ENCODE measurements at regions not wholly inside any gene's neighbourhood (a gene's known extent, or its start where the extent isn't known, plus 50 kb on each side); places are given as distances from the start of the nearest gene placed in this dataset.

- Histone ChIP-seq H3F3A (ENCODE audit: insufficient read depth) (no peaks in the 10 kb centered on the region), H3K9me2 (ENCODE audit: insufficient read depth) (no peaks in the 10 kb centered on the region), H3K4me2 (ENCODE audit: unreplicated experiment) (no peak overlapping the region), H3K4me3 (no peak overlapping the region), H2AFZ (no peak overlapping the region), H3K4me1 (ENCODE audit: insufficient read depth) (no peaks in the 10 kb centered on the region), H4K20me1 (ENCODE audit: insufficient read depth) (no peaks in the 10 kb centered on the region), H3K27ac (no peak overlapping the region), H3K9me3 (ENCODE audit: low read depth) (no peaks in the 10 kb centered on the region), H3K36me3 (ENCODE audit: low read depth) (no peaks in the 10 kb centered on the region), H3K27me3 (replicated peaks; ENCODE audit: insufficient read depth) (no peaks in the 10 kb centered on the region), H3K79me2 (ENCODE audit: insufficient read depth) (no peaks in the 10 kb centered on the region), H3K9ac (no peak overlapping the region)
- 25 to 29% methylated on average over 3 of the region's 3 CpGs for WGBS, 2 experiments (ENCODE audit: low coverage in 1 of 2, low lambda C conversion rate in 2 of 2, missing lambda C conversion rate in 2 of 2)
- no peak for TF ChIP-seq EZH2phosphoT487 (IDR thresholded peaks at IDR 0.05; ENCODE audit: insufficient read depth, low read depth)
- no peak for TF ChIP-seq EZH2 (IDR thresholded peaks at IDR 0.05; ENCODE audit: insufficient read depth, poor library complexity, severe bottlenecking)
- in situ Hi-C loops (cut with MboI): no loop called here
- DNase-seq: no peak
These were observed 236.9 kb downstream of the QKI start for GRCh38 chr6:163651426-163651825.

GRCh38 chr6:163648868-163649267, 234.3 kb downstream of the QKI start:
- TF ChIP-seq EZH2phosphoT487 (IDR thresholded peaks at IDR 0.05; ENCODE audit: insufficient read depth, low read depth) (no peak), EZH2 (IDR thresholded peaks at IDR 0.05; ENCODE audit: insufficient read depth, poor library complexity, severe bottlenecking) (no peak)
- Histone ChIP-seq H4K20me1 (ENCODE audit: insufficient read depth) (no peaks in the 10 kb centered on the region), H3K27ac (no peak overlapping the region), H3K27me3 (replicated peaks; ENCODE audit: insufficient read depth) (no peaks in the 10 kb centered on the region), H3K9me2 (ENCODE audit: insufficient read depth) (no peaks in the 10 kb centered on the region), H3K4me2 (ENCODE audit: unreplicated experiment) (no peak overlapping the region), H3K79me2 (ENCODE audit: insufficient read depth) (no peaks in the 10 kb centered on the region), H2AFZ (no peak overlapping the region), H3K4me1 (ENCODE audit: insufficient read depth) (no peaks in the 10 kb centered on the region), H3K9me3 (ENCODE audit: low read depth) (no peaks in the 10 kb centered on the region), H3K36me3 (ENCODE audit: low read depth) (no peaks in the 10 kb centered on the region), H3K9ac (no peak overlapping the region), H3K4me3 (no peak overlapping the region), H3F3A (ENCODE audit: insufficient read depth) (no peaks in the 10 kb centered on the region)
- in situ Hi-C loops (cut with MboI): no loop called here
- DNase-seq: no peak
- WGBS, 2 experiments (ENCODE audit: low coverage in 1 of 2, low lambda C conversion rate in 2 of 2, missing lambda C conversion rate in 2 of 2): 79 to 80% methylated on average over 8 of the region's 8 CpGs

GRCh38 chr6:163647624-163648023, 233.1 kb downstream of the QKI start:
- DNase-seq: no peak
- Histone ChIP-seq H3K36me3 (ENCODE audit: low read depth) (no peaks in the 10 kb centered on the region), H3F3A (ENCODE audit: insufficient read depth) (no peaks in the 10 kb centered on the region), H3K9ac (no peak overlapping the region), H3K9me2 (ENCODE audit: insufficient read depth) (no peaks in the 10 kb centered on the region), H2AFZ (no peak overlapping the region), H3K4me3 (no peak overlapping the region), H3K27me3 (replicated peaks; ENCODE audit: insufficient read depth) (no peaks in the 10 kb centered on the region), H4K20me1 (ENCODE audit: insufficient read depth) (no peaks in the 10 kb centered on the region), H3K4me2 (ENCODE audit: unreplicated experiment) (no peak overlapping the region), H3K27ac (no peak overlapping the region), H3K79me2 (ENCODE audit: insufficient read depth) (no peaks in the 10 kb centered on the region), H3K9me3 (ENCODE audit: low read depth) (no peaks in the 10 kb centered on the region), H3K4me1 (ENCODE audit: insufficient read depth) (no peaks in the 10 kb centered on the region)
- TF ChIP-seq EZH2 (IDR thresholded peaks at IDR 0.05; ENCODE audit: insufficient read depth, poor library complexity, severe bottlenecking) (no peak), EZH2phosphoT487 (IDR thresholded peaks at IDR 0.05; ENCODE audit: insufficient read depth, low read depth) (no peak)
- 80 to 83% methylated on average over 8 of the region's 8 CpGs for WGBS, 2 experiments (ENCODE audit: low coverage in 1 of 2, low lambda C conversion rate in 2 of 2, missing lambda C conversion rate in 2 of 2)
- in situ Hi-C loops (cut with MboI): no loop called here

GRCh38 chr6:163646866-163647265, 232.3 kb downstream of the QKI start:
- H3K4me2 ChIP-seq (ENCODE audit: unreplicated experiment): no peak overlapping the region
- H2AFZ ChIP-seq: no peak overlapping the region
- H3K9ac ChIP-seq: no peak overlapping the region
- H4K20me1 ChIP-seq (ENCODE audit: insufficient read depth): no peaks in the 10 kb centered on the region
- no peak for DNase-seq
- in situ Hi-C loops (cut with MboI): no loop called here
- no peaks in the 10 kb centered on the region for H3K9me3 ChIP-seq (ENCODE audit: low read depth)
- no peak overlapping the region for H3K27ac ChIP-seq
- TF ChIP-seq EZH2 (IDR thresholded peaks at IDR 0.05; ENCODE audit: insufficient read depth, poor library complexity, severe bottlenecking): no peak
- no peak for TF ChIP-seq EZH2phosphoT487 (IDR thresholded peaks at IDR 0.05; ENCODE audit: insufficient read depth, low read depth)
- H3K27me3 ChIP-seq (replicated peaks; ENCODE audit: insufficient read depth): no peaks in the 10 kb centered on the region
- H3K79me2 ChIP-seq (ENCODE audit: insufficient read depth): no peaks in the 10 kb centered on the region
- no peak overlapping the region for H3K4me3 ChIP-seq
- no peaks in the 10 kb centered on the region for H3F3A ChIP-seq (ENCODE audit: insufficient read depth)
- H3K9me2 ChIP-seq (ENCODE audit: insufficient read depth): no peaks in the 10 kb centered on the region
- WGBS, 2 experiments (ENCODE audit: low coverage in 1 of 2, low lambda C conversion rate in 2 of 2, missing lambda C conversion rate in 2 of 2): 41 to 50% methylated on average over 3 of the region's 3 CpGs
- H3K36me3 ChIP-seq (ENCODE audit: low read depth): no peaks in the 10 kb centered on the region
- H3K4me1 ChIP-seq (ENCODE audit: insufficient read depth): no peaks in the 10 kb centered on the region

- no peaks in the 10 kb centered on the region for H3K79me2 ChIP-seq (ENCODE audit: insufficient read depth)
- in situ Hi-C loops (cut with MboI): no loop called here
- no peaks in the 10 kb centered on the region for H4K20me1 ChIP-seq (ENCODE audit: insufficient read depth)
- no peaks in the 10 kb centered on the region for H3K4me1 ChIP-seq (ENCODE audit: insufficient read depth)
- H3K4me3 ChIP-seq: no peak overlapping the region
- H3K9me2 ChIP-seq (ENCODE audit: insufficient read depth): no peaks in the 10 kb centered on the region
- no peaks in the 10 kb centered on the region for H3K36me3 ChIP-seq (ENCODE audit: low read depth)
- H3K9me3 ChIP-seq (ENCODE audit: low read depth): no peaks in the 10 kb centered on the region
- WGBS, 2 experiments (ENCODE audit: low coverage in 1 of 2, low lambda C conversion rate in 2 of 2, missing lambda C conversion rate in 2 of 2): 70 to 72% methylated on average over 9 of the region's 9 CpGs
- no peaks in the 10 kb centered on the region for H3F3A ChIP-seq (ENCODE audit: insufficient read depth)
- TF ChIP-seq EZH2 (IDR thresholded peaks at IDR 0.05; ENCODE audit: insufficient read depth, poor library complexity, severe bottlenecking) (no peak), EZH2phosphoT487 (IDR thresholded peaks at IDR 0.05; ENCODE audit: insufficient read depth, low read depth) (no peak)
- no peaks in the 10 kb centered on the region for H3K27me3 ChIP-seq (replicated peaks; ENCODE audit: insufficient read depth)
- H3K9ac ChIP-seq: no peak overlapping the region
- no peak overlapping the region for H2AFZ ChIP-seq
- DNase-seq: no peak
- H3K4me2 ChIP-seq (ENCODE audit: unreplicated experiment): no peak overlapping the region
- H3K27ac ChIP-seq: no peak overlapping the region
These were observed 231.6 kb downstream of the QKI start for GRCh38 chr6:163646133-163646532.
